ENCODE measurements at regions not wholly inside any gene's neighbourhood (a gene's known extent, or its start where the extent isn't known, plus 50 kb on each side); places are given as distances from the start of the nearest gene placed in this dataset.

GRCh38 chr9:6147846-6148245 lies 67.8 kb upstream of the IL33 start:
- TF ChIP-seq TAF1 (IDR thresholded peaks at IDR 0.05; ENCODE audit: low read depth, low read length) (no peak), BACH1 (IDR thresholded peaks at IDR 0.05; ENCODE audit: low read length) (no peak), CTCF (IDR thresholded peaks at IDR 0.05; ENCODE audit: control extremely low read depth in 1 of 3, insufficient read depth in 1 of 3, low read depth in 1 of 3, low read length in 3 of 3) (no peak), TEAD4 (IDR thresholded peaks at IDR 0.05; ENCODE audit: low read depth, low read length) (no peak), HDAC6 (IDR thresholded peaks at IDR 0.05; ENCODE audit: low read depth, low read length) (no peak), BCL11A (IDR thresholded peaks at IDR 0.05; ENCODE audit: low read depth in 2 of 2, low read length in 2 of 2) (no peak), NANOG (IDR thresholded peaks at IDR 0.05; ENCODE audit: insufficient read depth, low read depth, low read length, poor library complexity, severe bottlenecking) (no peak), RAD21 (IDR thresholded peaks at IDR 0.05 in 1 of 2, conservative IDR thresholded peaks at IDR 0.05 in 1 of 2; ENCODE audit: low read depth in 2 of 2, low read length in 2 of 2) (no peak), EZH2 (IDR thresholded peaks at IDR 0.05; ENCODE audit: low read depth, low read length, severe bottlenecking) (no peak), EGR1 (IDR thresholded peaks at IDR 0.05; ENCODE audit: borderline replicate concordance, low read depth, low read length) (no peak)

All from H1 (cell line).